Endothelial cell of umbilical vein (primary cell): ENCODE measurements at regions not wholly inside any gene's neighbourhood (a gene's known extent, or its start where the extent isn't known, plus 50 kb on each side); places are given as distances from the start of the nearest gene placed in this dataset.

Experiments used
- BruUV-seq: library from RNA; stranded (reverse); fragments of 400-500 nt; replicated peaks from 2 replicates; lab custom pipeline; 2021; lab: Mats Ljungman, UMichigan
- CTCF ChIA-PET: fragments of 300-600, 350-600 bp; sonication (Branson Sonifier 250); formaldehyde crosslinking; loops from one replicate; lab custom pipeline; 2021; ENCODE audit warnings: antibody characterized with exemption, inconsistent platforms; lab: Charles Lee
- POLR2A ChIA-PET: fragments of 300-600, 350-600 bp; sonication (Branson Sonifier 250); formaldehyde crosslinking; loops from one replicate; lab custom pipeline; 2021; ENCODE audit warnings: antibody characterized with exemption, inconsistent platforms; lab: Charles Lee
- DNase-seq: peaks from one replicate; pipeline ENCODE4 v3.0.0-alpha.2; 2011; ENCODE audit warnings: low read depth, low spot score
- FAIRE-seq: peaks from 2 replicates; lab custom pipeline; 2011; peaks lifted over from hg19 to GRCh38; lab: Jason Lieb, UNC
- H2AFZ ChIP-seq: 2 replicates; pipeline ENCODE4 v1.6.0; 2012; ENCODE audit warnings: low read depth, low read length, control low read depth, inconsistent platforms
- H3K27ac ChIP-seq: 2 replicates; pipeline ENCODE4 v1.5.1; 2011; ENCODE audit warnings: low read depth, mild to moderate bottlenecking, control low read depth, low read length, moderate library complexity; ENCODE audit not compliant: insufficient read depth
- H3K27me3 ChIP-seq, 2 experiments: 2 replicates each; pipeline versions ENCODE4 v1.6.0 to v1.6.1; 2011; ENCODE audit warnings: low read length in 2 of 2, mixed read lengths in 1 of 2; ENCODE audit not compliant: control insufficient read depth in 2 of 2, insufficient read depth in 2 of 2
- H3K36me3 ChIP-seq, 2 experiments: 2 replicates in 1 of 2; 3 replicates in 1 of 2; pipeline ENCODE4 v1.5.1; 2011; ENCODE audit warnings: low read length in 2 of 2, mild to moderate bottlenecking in 1 of 2, moderate library complexity in 1 of 2; ENCODE audit not compliant: control insufficient read depth in 2 of 2, insufficient read depth in 2 of 2; ENCODE audit errors: extremely low read depth in 1 of 2
- H3K4me1 ChIP-seq: 3 replicates; pipeline ENCODE4 v1.5.1; 2011; ENCODE audit warnings: mild to moderate bottlenecking, low read length; ENCODE audit not compliant: control insufficient read depth, insufficient read depth; ENCODE audit errors: extremely low read depth
- H3K4me2 ChIP-seq: 2 replicates; pipeline ENCODE4 v1.6.1; 2011; ENCODE audit warnings: low read length, control low read depth, mixed read lengths; ENCODE audit not compliant: insufficient read depth
- H3K4me3 ChIP-seq, 3 experiments: fragments of 200-600 bp in 1 of 3; sonication (generic), shearing (Covaris generic) in 1 of 3; replicated peaks in 1 of 3; 2 replicates each; pipeline ENCODE4 v1.5.1; 2011 to 2016; ENCODE audit warnings: control low read depth in 3 of 3, low read length in 3 of 3, mild to moderate bottlenecking in 2 of 3, inconsistent platforms in 1 of 3, low read depth in 1 of 3, moderate library complexity in 1 of 3; ENCODE audit not compliant: insufficient read depth in 1 of 3
- H3K79me2 ChIP-seq: 2 replicates; pipeline ENCODE4 v1.6.0; 2012; ENCODE audit warnings: low read length, inconsistent platforms; ENCODE audit not compliant: control insufficient read depth, insufficient read depth
- H3K9ac ChIP-seq: replicated peaks from 2 replicates; pipeline ENCODE3; 2011; ENCODE audit warnings: low read length, control low read depth; ENCODE audit not compliant: insufficient read depth; ENCODE audit errors: extremely low read depth
- H3K9me1 ChIP-seq: replicated peaks from 3 replicates; pipeline ENCODE4 v1.6.0; 2011; ENCODE audit warnings: mild to moderate bottlenecking, low read length; ENCODE audit not compliant: control insufficient read depth, insufficient read depth; ENCODE audit errors: extremely low read depth
- H3K9me3 ChIP-seq: replicated peaks from 2 replicates; pipeline ENCODE4 v1.5.1; 2012; ENCODE audit warnings: low read length, inconsistent platforms; ENCODE audit not compliant: control insufficient read depth, insufficient read depth
- H4K20me1 ChIP-seq: replicated peaks from 2 replicates; pipeline ENCODE3; 2011; ENCODE audit warnings: mild to moderate bottlenecking, low read length; ENCODE audit not compliant: control insufficient read depth, insufficient read depth; ENCODE audit errors: extremely low read depth
- CTCF ChIP-seq, 2 donors: IDR thresholded peaks; 1 replicate in 1 of 2; 2 replicates in 1 of 2; pipeline ENCODE4 v1.5.1; 2011; ENCODE audit warnings: low read length in 2 of 2, mild to moderate bottlenecking in 2 of 2, moderate library complexity in 2 of 2, control low read depth in 1 of 2, inconsistent platforms in 1 of 2, low read depth in 1 of 2; ENCODE audit not compliant: insufficient read depth in 1 of 2; ENCODE audit errors: extremely low read depth in 1 of 2
- EZH2 ChIP-seq: IDR thresholded peaks from 2 replicates; pipeline ENCODE4 v1.6.1; 2012; ENCODE audit warnings: borderline replicate concordance, low read depth, mild to moderate bottlenecking, moderate library complexity, low read length, inconsistent platforms; ENCODE audit not compliant: severe bottlenecking
- FOS ChIP-seq: IDR thresholded peaks from 2 replicates; pipeline ENCODE4 v1.6.1; 2011; ENCODE audit warnings: mild to moderate bottlenecking, low read length, moderate library complexity, borderline replicate concordance; ENCODE audit not compliant: insufficient read depth
- GATA2 ChIP-seq: IDR thresholded peaks from 2 replicates; pipeline ENCODE4 v1.7.0; 2011; ENCODE audit warnings: low read depth, mild to moderate bottlenecking, moderate library complexity, mixed read lengths, low read length; ENCODE audit not compliant: insufficient read length, insufficient read depth
- JUN ChIP-seq: IDR thresholded peaks from 2 replicates; pipeline ENCODE4 v1.6.1; 2011; ENCODE audit warnings: borderline replicate concordance, low read depth; ENCODE audit not compliant: insufficient read length, insufficient read depth
- MAX ChIP-seq: IDR thresholded peaks from 2 replicates; pipeline ENCODE4 v1.6.1; 2011; ENCODE audit not compliant: insufficient read depth, insufficient read length
- MYC ChIP-seq: IDR thresholded peaks from one replicate; pipeline ENCODE4 v1.6.1; 2011; ENCODE audit warnings: mild to moderate bottlenecking, low read depth, low read length
- POLR2A ChIP-seq: IDR thresholded peaks from 2 replicates; pipeline ENCODE4 v1.6.1; 2012; ENCODE audit warnings: low read depth, mild to moderate bottlenecking, control low read depth, low read length
- POLR2AphosphoS5 ChIP-seq: IDR thresholded peaks from 2 replicates; pipeline ENCODE4 v1.6.1; 2012; ENCODE audit warnings: low read depth, mild to moderate bottlenecking, control low read depth, low read length, moderate library complexity; ENCODE audit not compliant: insufficient read depth
- dilution Hi-C: fragments of 300-500 bp; cut with MboI; formaldehyde crosslinking; loops from one replicate; pipeline ENCODE4 v1.15.0; 2019; ENCODE audit warnings: low sequenced_read_pairs; ENCODE audit not compliant: extremely low pct_ligation_motif_present
- intact Hi-C: fragments of 100-400 bp; cut with micrococcal nuclease; formaldehyde crosslinking; loops from one replicate; pipeline ENCODE4 v1.10.0; 2022

GRCh38 chr1:170326186-170326585 is 180.4 kb downstream of the NTMT2 start:
- H3K27ac ChIP-seq, result no peak overlapping the region
- ChIA-PET POLR2A (no interaction called here), CTCF (no interaction called here)
- H3K9me1 ChIP-seq, result no peaks in the 10 kb centered on the region
- H3K4me2 ChIP-seq, result no peak overlapping the region
- dilution Hi-C loops (no loop called here), intact Hi-C loops (no loop called here)
- BruUV-seq, result no TSS peak
- FAIRE-seq (no peak), DNase-seq (no peak)
- H2AFZ ChIP-seq, result no peak overlapping the region
- no peaks in the 10 kb centered on the region for H3K4me1 ChIP-seq
- H3K27me3 ChIP-seq, result no peaks in the 10 kb centered on the region
- no peak for TF ChIP-seq POLR2A
- no peak for TF ChIP-seq MAX
- TF ChIP-seq JUN, result no peak
- TF ChIP-seq MYC, result no peak
- no peak for TF ChIP-seq EZH2
- no peak for TF ChIP-seq POLR2AphosphoS5
- no peak for TF ChIP-seq GATA2
- no peak for TF ChIP-seq CTCF (IDR thresholded peaks at IDR 0.05; ENCODE audit: extremely low read depth in 1 of 2, insufficient read depth in 1 of 2, low read depth in 1 of 2, low read length in 2 of 2)
- no peak for TF ChIP-seq FOS
- H3K9me3 ChIP-seq, result no peaks in the 10 kb centered on the region
- no peaks in the 10 kb centered on the region for H3K36me3 ChIP-seq
- H3K9ac ChIP-seq, result no peak overlapping the region
- H4K20me1 ChIP-seq, result no peaks in the 10 kb centered on the region
- no peak overlapping the region for H3K4me3 ChIP-seq
- no peaks in the 10 kb centered on the region for H3K79me2 ChIP-seq
